HepG2 (cell line): ENCODE measurements at regions not wholly inside any gene's neighbourhood (a gene's known extent, or its start where the extent isn't known, plus 50 kb on each side); places are given as distances from the start of the nearest gene placed in this dataset.

Source experiments
- BHLHE40 ChIP-seq: IDR thresholded peaks from 2 replicates; pipeline ENCODE4 v1.6.1; 2011; ENCODE audit warnings: low read length, improper control_type of control experiment
- MAZ ChIP-seq, 2 experiments: sonication (generic) in 1 of 2; formaldehyde crosslinking in 1 of 2; IDR thresholded peaks; 2 replicates each; pipeline versions ENCODE4 v1.5.0 to v1.6.1; 2012 to 2020; ENCODE audit warnings: low read depth in 2 of 2, mild to moderate bottlenecking in 2 of 2, borderline replicate concordance in 1 of 2, improper control_type of control experiment in 1 of 2, low read length in 1 of 2, missing genetic modification reagents in 1 of 2, moderate library complexity in 1 of 2
- MEIS1 ChIP-seq: sonication (generic); formaldehyde crosslinking; IDR thresholded peaks from 2 replicates; pipeline ENCODE4 v1.9.0; 2021; ENCODE audit warnings: mild to moderate bottlenecking, missing genetic modification reagents, moderate library complexity, borderline replicate concordance
- NCOA1 ChIP-seq: sonication (generic); formaldehyde crosslinking; IDR thresholded peaks from 2 replicates; pipeline ENCODE4 v1.9.0; 2021; ENCODE audit warnings: missing genetic modification reagents
- NR3C1 ChIP-seq: sonication (generic); formaldehyde crosslinking; IDR thresholded peaks from 2 replicates; pipeline ENCODE4 v1.4.0; 2020; ENCODE audit warnings: missing genetic modification reagents
- RARA ChIP-seq: IDR thresholded peaks from 2 replicates; pipeline ENCODE4 v1.6.1; 2016; ENCODE audit warnings: missing genetic modification reagents, missing compliant biosample characterization
- TFE3 ChIP-seq: IDR thresholded peaks from 2 replicates; pipeline ENCODE4 v1.6.1; 2016
- ZNF510 ChIP-seq: sonication (generic); formaldehyde crosslinking; IDR thresholded peaks from 2 replicates; pipeline ENCODE4 v1.4.0; 2020; ENCODE audit warnings: low read depth, mild to moderate bottlenecking, missing genetic modification reagents
- ZNF569 ChIP-seq: sonication (generic); formaldehyde crosslinking; IDR thresholded peaks from 2 replicates; pipeline ENCODE4 v1.5.0; 2020; ENCODE audit warnings: mild to moderate bottlenecking, missing genetic modification reagents, moderate library complexity, borderline replicate concordance
- ZNF646 ChIP-seq: sonication (generic); formaldehyde crosslinking; IDR thresholded peaks from 2 replicates; pipeline ENCODE4 v1.9.0; 2021; ENCODE audit warnings: mild to moderate bottlenecking, missing genetic modification reagents
- ZNF850 ChIP-seq: sonication (generic); formaldehyde crosslinking; conservative IDR thresholded peaks from 2 replicates; pipeline ENCODE4 v1.9.0; 2021; ENCODE audit warnings: mild to moderate bottlenecking, missing genetic modification reagents

- TF ChIP-seq MAZ (IDR thresholded peaks at IDR 0.05; ENCODE audit: borderline replicate concordance, low read depth, low read length) = no peak
- no peak for TF ChIP-seq MAZ (CRISPR knock-in tag; IDR thresholded peaks at IDR 0.05; ENCODE audit: low read depth)
- TF ChIP-seq ZNF569 (CRISPR knock-in tag) = no peak
- no peak for TF ChIP-seq ZNF850 (CRISPR knock-in tag)
- TF ChIP-seq ZNF510 (CRISPR knock-in tag) = no peak
- no peak for TF ChIP-seq TFE3
- no peak for TF ChIP-seq MEIS1 (CRISPR knock-in tag)
- no peak for TF ChIP-seq NR3C1 (CRISPR knock-in tag)
- TF ChIP-seq NCOA1 (CRISPR knock-in tag) = no peak
- no peak for TF ChIP-seq ZNF646
- TF ChIP-seq RARA = no peak
- no peak for TF ChIP-seq BHLHE40
Observed at GRCh38 chr6:113147544-113147943, 709.6 kb upstream of the MARCKS start (continued).
